ENCODE measurements at regions not wholly inside any gene's neighbourhood (a gene's known extent, or its start where the extent isn't known, plus 50 kb on each side); places are given as distances from the start of the nearest gene placed in this dataset.

- TF ChIP-seq ZBTB21 (CRISPR knock-in tag; IDR thresholded peaks at IDR 0.05; ENCODE audit: borderline replicate concordance) (no peak), CTCF (IDR thresholded peaks at IDR 0.05) (no peak), MXD4 (CRISPR knock-in tag; IDR thresholded peaks at IDR 0.05; ENCODE audit: borderline replicate concordance) (no peak), IRF2 (CRISPR knock-in tag; IDR thresholded peaks at IDR 0.05; ENCODE audit: borderline replicate concordance, low read depth) (no peak), ELF4 (CRISPR knock-in tag; IDR thresholded peaks at IDR 0.05; ENCODE audit: low read depth) (no peak), ATF1 (CRISPR knock-in tag; IDR thresholded peaks at IDR 0.05) (no peak), USF2 (CRISPR knock-in tag; IDR thresholded peaks at IDR 0.05) (no peak), ERG (CRISPR knock-in tag; IDR thresholded peaks at IDR 0.05) (no peak), FOXK1 (CRISPR knock-in tag; IDR thresholded peaks at IDR 0.05) (no peak), ZNF138 (CRISPR knock-in tag; conservative IDR thresholded peaks at IDR 0.05) (no peak)
- TF ChIP-seq, protein P1, sequence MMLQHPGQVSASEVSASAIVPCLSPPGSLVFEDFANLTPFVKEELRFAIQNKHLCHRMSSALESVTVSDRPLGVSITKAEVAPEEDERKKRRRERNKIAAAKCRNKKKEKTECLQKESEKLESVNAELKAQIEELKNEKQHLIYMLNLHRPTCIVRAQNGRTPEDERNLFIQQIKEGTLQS (CRISPR knock-in tag; conservative IDR thresholded peaks at IDR 0.05) = no peak
- TF ChIP-seq, protein P2, sequence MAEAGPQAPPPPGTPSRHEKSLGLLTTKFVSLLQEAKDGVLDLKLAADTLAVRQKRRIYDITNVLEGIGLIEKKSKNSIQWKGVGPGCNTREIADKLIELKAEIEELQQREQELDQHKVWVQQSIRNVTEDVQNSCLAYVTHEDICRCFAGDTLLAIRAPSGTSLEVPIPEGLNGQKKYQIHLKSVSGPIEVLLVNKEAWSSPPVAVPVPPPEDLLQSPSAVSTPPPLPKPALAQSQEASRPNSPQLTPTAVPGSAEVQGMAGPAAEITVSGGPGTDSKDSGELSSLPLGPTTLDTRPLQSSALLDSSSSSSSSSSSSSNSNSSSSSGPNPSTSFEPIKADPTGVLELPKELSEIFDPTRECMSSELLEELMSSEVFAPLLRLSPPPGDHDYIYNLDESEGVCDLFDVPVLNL (CRISPR knock-in tag; IDR thresholded peaks at IDR 0.05; ENCODE audit: borderline replicate concordance, low read depth) = no peak
- TF ChIP-seq, protein P3, sequence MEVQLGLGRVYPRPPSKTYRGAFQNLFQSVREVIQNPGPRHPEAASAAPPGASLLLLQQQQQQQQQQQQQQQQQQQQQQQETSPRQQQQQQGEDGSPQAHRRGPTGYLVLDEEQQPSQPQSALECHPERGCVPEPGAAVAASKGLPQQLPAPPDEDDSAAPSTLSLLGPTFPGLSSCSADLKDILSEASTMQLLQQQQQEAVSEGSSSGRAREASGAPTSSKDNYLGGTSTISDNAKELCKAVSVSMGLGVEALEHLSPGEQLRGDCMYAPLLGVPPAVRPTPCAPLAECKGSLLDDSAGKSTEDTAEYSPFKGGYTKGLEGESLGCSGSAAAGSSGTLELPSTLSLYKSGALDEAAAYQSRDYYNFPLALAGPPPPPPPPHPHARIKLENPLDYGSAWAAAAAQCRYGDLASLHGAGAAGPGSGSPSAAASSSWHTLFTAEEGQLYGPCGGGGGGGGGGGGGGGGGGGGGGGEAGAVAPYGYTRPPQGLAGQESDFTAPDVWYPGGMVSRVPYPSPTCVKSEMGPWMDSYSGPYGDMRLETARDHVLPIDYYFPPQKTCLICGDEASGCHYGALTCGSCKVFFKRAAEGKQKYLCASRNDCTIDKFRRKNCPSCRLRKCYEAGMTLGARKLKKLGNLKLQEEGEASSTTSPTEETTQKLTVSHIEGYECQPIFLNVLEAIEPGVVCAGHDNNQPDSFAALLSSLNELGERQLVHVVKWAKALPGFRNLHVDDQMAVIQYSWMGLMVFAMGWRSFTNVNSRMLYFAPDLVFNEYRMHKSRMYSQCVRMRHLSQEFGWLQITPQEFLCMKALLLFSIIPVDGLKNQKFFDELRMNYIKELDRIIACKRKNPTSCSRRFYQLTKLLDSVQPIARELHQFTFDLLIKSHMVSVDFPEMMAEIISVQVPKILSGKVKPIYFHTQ (CRISPR knock-in tag; IDR thresholded peaks at IDR 0.05) = no peak
Measured at GRCh38 chr2:204237416-204237815, 300.9 kb downstream of the ICOS start.
